Glutamatergic neuron (in vitro differentiated cells): ENCODE measurements at regions not wholly inside any gene's neighbourhood (a gene's known extent, or its start where the extent isn't known, plus 50 kb on each side); places are given as distances from the start of the nearest gene placed in this dataset.
A peak's percentile ranks its signal among the peaks of the same experiment; 100 is the strongest.

Experiments
- DNase-seq: peaks from one replicate; pipeline ENCODE4 v3.0.0; 2022
- H3K27ac Mint-ChIP-seq: one replicate; pipeline ENCODE4 v1.8.0; 2020; ENCODE audit warnings: mild to moderate bottlenecking, mixed read lengths, inconsistent platforms; ENCODE audit not compliant: unreplicated experiment
- H3K27me3 Mint-ChIP-seq: one replicate; pipeline ENCODE4 v1.8.0; 2020; ENCODE audit warnings: mild to moderate bottlenecking, moderate library complexity, mixed read lengths, inconsistent platforms; ENCODE audit not compliant: unreplicated experiment
- H3K36me3 Mint-ChIP-seq: one replicate; pipeline ENCODE4 v1.8.0; 2020; ENCODE audit warnings: mild to moderate bottlenecking, mixed read lengths, inconsistent platforms; ENCODE audit not compliant: unreplicated experiment
- H3K4me1 Mint-ChIP-seq: one replicate; pipeline ENCODE4 v1.8.0; 2020; ENCODE audit warnings: mild to moderate bottlenecking, low read depth, mixed read lengths, inconsistent platforms; ENCODE audit not compliant: unreplicated experiment
- H3K4me3 Mint-ChIP-seq: one replicate; pipeline ENCODE4 v1.8.0; 2020; ENCODE audit warnings: mild to moderate bottlenecking, mixed read lengths, inconsistent platforms; ENCODE audit not compliant: unreplicated experiment
- H3K9me3 Mint-ChIP-seq: one replicate; pipeline ENCODE4 v1.8.0; 2020; ENCODE audit warnings: mild to moderate bottlenecking, moderate library complexity, mixed read lengths, inconsistent platforms; ENCODE audit not compliant: unreplicated experiment
- TF ChIP-seq, protein P1 (sequence below): fragments of 200-600 bp; sonication (generic); IDR thresholded peaks from one replicate; pipeline ENCODE4 v1.5.0; 2021; ENCODE audit not compliant: partially characterized antibody, unreplicated experiment

DNA sequence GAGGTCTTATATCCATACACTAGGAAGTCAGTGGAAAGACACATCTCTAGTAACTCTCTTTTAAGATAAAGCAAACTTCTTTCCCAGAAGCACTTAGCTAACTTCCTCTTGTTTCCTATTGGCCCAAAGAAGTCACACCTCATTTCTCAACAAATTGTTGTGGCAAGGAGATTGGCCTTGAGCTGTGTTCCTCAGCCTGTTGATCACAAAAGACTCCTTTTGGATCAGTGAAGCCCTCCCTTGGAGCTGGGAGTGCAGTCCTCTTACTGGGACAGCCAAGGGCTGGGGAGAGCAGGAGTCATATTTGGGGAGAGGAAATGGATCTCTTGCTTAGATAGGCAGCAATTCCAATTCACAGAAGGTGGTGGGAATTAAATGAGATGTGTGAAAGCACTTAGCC is 51.2 kb upstream of the DAPL1 start:
- no peak for DNase-seq
- Mint-ChIP-seq H3K27ac (no peak overlapping the region), H3K9me3 (peaks cover 1% of the 10 kb centered on the region), H3K27me3 (no peaks in the 10 kb centered on the region), H3K36me3 (no peaks in the 10 kb centered on the region), H3K4me3 (no peak overlapping the region), H3K4me1 (peaks cover 16% of the 10 kb centered on the region)
- TF ChIP-seq, protein P1, sequence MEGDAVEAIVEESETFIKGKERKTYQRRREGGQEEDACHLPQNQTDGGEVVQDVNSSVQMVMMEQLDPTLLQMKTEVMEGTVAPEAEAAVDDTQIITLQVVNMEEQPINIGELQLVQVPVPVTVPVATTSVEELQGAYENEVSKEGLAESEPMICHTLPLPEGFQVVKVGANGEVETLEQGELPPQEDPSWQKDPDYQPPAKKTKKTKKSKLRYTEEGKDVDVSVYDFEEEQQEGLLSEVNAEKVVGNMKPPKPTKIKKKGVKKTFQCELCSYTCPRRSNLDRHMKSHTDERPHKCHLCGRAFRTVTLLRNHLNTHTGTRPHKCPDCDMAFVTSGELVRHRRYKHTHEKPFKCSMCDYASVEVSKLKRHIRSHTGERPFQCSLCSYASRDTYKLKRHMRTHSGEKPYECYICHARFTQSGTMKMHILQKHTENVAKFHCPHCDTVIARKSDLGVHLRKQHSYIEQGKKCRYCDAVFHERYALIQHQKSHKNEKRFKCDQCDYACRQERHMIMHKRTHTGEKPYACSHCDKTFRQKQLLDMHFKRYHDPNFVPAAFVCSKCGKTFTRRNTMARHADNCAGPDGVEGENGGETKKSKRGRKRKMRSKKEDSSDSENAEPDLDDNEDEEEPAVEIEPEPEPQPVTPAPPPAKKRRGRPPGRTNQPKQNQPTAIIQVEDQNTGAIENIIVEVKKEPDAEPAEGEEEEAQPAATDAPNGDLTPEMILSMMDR, result no peak

DNA sequence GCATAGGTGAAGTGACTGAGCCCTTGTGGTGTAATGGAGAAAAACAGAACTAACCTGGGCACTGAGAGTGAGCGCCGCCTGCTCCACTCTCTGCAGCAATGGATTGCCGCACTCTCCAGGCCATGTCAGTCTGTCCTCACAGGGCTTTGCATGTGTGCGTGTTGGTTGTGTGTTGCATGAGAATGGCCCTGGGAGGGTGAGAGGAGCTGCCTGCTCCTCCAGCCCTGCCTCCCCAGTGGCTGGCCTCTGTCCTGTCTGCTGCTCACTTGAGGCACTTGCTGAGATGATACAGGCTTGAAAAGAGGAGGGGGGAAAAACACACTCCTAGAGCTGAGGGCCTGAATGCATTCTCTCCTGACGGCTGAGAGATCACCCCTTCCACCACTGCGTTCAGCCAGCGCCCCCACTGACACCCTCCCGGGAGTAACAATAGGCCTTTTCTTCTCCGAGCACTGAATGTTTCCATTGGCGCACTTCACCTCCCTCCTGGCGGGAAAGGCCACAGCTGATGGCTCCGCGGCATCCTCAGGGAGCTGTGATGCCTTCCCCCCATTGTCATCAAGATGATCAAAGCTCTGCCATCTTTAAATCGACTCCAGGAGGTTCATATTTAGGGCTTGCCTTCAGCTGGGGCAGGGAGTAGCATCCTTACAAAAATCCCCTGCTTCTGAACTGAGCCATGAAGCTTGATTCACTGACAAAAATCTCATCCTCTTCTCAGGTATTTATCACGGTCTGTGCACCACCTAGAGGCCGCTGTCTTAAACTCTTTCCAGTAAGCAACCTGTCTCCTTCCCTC is 49.9 kb upstream of the DAPL1 start:
- TF ChIP-seq, protein P1, result peak; percentile 48
- H3K27ac Mint-ChIP-seq, result peak overlapping the region; percentile 73
- peaks cover 2% of the 10 kb centered on the region for H3K9me3 Mint-ChIP-seq
- peaks cover 23% of the 10 kb centered on the region for H3K4me1 Mint-ChIP-seq
- peak overlapping the region; percentile 53 for H3K4me3 Mint-ChIP-seq
- peaks cover 3% of the 10 kb centered on the region for H3K27me3 Mint-ChIP-seq
- DNase-seq, result peak; percentile 53
- H3K36me3 Mint-ChIP-seq, result no peaks in the 10 kb centered on the region
